ENCODE measurements at regions not wholly inside any gene's neighbourhood (a gene's known extent, or its start where the extent isn't known, plus 50 kb on each side); places are given as distances from the start of the nearest gene placed in this dataset.
A peak's percentile ranks its signal among the peaks of the same experiment; 100 is the strongest.

DNA sequence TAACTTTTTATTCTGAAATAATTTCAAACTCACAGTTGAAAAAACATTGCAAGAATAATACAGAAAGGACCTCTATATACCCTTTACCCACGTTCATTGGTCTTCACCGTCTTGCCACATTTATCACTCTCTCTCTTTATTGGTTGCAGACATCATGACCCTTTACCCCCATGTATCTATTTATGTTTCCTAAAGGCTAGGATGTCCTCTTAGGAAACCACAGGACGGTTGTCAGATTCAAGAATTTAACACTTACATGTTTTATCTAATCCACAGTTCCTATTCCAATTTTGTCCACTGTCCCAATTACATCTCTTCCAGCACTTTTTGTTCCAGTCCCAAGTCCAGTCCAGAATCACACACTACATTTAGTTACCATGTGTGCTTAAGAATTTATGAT lies 67.6 kb upstream of the FGFR2 start:
- Histone ChIP-seq H4K20me1 (ENCODE audit: insufficient read depth) (no peaks in the 10 kb centered on the region), H3K79me2 (ENCODE audit: insufficient read depth, low read depth) (no peaks in the 10 kb centered on the region), H3K4me2 (no peak overlapping the region), H3K9ac (no peak overlapping the region), H3K4me1 (ENCODE audit: low read depth, poor library complexity, severe bottlenecking) (peaks cover 7% of the 10 kb centered on the region), H2AFZ (ENCODE audit: low read depth) (no peak overlapping the region), H3K4me3 (IDR thresholded peaks at IDR 0.05; ENCODE audit: insufficient read depth, low read depth, low read length) (no peak overlapping the region), H3K27ac (no peak overlapping the region), H3K36me3 (ENCODE audit: insufficient read depth) (no peaks in the 10 kb centered on the region), H3K27me3 (ENCODE audit: insufficient read depth, low read depth) (no peaks in the 10 kb centered on the region)
- TF ChIP-seq, protein P1, sequence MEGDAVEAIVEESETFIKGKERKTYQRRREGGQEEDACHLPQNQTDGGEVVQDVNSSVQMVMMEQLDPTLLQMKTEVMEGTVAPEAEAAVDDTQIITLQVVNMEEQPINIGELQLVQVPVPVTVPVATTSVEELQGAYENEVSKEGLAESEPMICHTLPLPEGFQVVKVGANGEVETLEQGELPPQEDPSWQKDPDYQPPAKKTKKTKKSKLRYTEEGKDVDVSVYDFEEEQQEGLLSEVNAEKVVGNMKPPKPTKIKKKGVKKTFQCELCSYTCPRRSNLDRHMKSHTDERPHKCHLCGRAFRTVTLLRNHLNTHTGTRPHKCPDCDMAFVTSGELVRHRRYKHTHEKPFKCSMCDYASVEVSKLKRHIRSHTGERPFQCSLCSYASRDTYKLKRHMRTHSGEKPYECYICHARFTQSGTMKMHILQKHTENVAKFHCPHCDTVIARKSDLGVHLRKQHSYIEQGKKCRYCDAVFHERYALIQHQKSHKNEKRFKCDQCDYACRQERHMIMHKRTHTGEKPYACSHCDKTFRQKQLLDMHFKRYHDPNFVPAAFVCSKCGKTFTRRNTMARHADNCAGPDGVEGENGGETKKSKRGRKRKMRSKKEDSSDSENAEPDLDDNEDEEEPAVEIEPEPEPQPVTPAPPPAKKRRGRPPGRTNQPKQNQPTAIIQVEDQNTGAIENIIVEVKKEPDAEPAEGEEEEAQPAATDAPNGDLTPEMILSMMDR (conservative IDR thresholded peaks at IDR 0.05; ENCODE audit: low read depth, low read length) = no peak

DNA sequence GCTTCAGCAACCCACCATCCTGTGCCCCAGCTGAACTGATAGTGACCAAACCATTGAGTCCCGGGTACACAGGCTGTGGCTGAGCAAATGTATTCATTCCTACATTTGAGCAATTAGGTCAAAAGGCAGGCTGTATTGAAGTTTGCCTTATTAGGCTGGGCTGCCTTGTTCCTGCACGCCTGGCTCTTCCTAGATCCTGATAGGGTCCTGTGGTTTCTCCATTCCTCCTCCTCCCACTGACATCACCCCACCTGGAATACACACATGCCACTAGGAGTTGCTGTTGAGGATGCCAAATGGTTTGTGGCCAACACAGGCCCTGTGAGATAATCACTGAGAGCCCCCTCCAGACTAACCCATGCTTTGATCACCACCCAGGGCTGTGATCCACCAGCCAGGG lies 66.4 kb upstream of the FGFR2 start:
- Histone ChIP-seq H3K27me3 (ENCODE audit: insufficient read depth, low read depth) (no peaks in the 10 kb centered on the region), H2AFZ (ENCODE audit: low read depth) (no peak overlapping the region), H3K79me2 (ENCODE audit: insufficient read depth, low read depth) (no peaks in the 10 kb centered on the region), H3K36me3 (ENCODE audit: insufficient read depth) (no peaks in the 10 kb centered on the region), H3K4me1 (ENCODE audit: low read depth, poor library complexity, severe bottlenecking) (peaks cover 7% of the 10 kb centered on the region), H3K4me3 (IDR thresholded peaks at IDR 0.05; ENCODE audit: insufficient read depth, low read depth, low read length) (no peak overlapping the region), H4K20me1 (ENCODE audit: insufficient read depth) (no peaks in the 10 kb centered on the region), H3K9ac (no peak overlapping the region), H3K27ac (no peak overlapping the region), H3K4me2 (no peak overlapping the region)
- TF ChIP-seq, protein P1 (conservative IDR thresholded peaks at IDR 0.05; ENCODE audit: low read depth, low read length) = no peak

DNA sequence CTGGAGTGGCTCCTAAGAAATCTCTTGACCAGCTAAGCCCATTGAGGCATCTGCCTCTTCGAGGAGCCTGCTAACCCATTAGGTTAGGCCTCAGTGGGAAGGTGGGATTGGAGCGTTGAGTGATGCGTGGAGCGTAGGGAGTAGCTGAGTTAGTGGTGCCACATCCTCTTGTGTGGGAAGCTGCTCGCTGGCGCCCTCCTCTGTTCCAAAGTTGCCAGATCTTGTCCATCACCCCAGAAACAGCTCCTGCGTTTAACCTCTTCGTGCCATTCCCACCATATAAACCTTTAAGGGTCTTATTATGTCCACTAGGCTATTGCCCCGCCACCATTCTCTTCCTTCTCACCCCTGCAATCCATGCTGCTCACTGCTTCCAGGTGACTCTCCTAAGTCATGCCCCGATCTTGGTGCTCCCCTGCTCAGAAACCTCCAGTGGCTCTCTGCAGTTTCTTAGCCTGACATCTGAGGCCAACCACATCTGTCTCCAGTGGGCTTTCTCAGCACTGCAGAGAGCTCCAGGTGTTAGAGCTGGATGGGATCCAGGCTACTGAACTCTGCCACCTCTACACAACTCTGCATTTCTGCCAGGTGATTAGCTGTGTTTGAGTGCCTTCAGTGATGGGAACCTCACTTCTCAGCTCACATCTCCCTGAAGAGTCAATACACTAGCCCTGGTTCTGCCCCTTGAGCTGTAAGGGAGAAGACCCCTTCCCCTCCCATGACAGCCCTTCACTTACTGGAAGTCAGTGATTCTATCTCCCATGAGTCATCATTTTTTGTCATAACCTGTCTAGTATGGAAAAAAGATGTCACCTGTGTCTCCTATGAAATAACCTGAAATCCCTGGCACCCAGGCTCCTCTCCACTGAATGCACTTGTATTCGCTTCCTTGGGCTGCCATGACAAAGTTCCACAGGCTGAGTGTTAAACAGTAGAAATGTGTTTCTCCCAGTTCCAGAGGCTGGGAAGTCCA lies 65.0 kb upstream of the FGFR2 start:
- H4K20me1 ChIP-seq (ENCODE audit: insufficient read depth) = no peaks in the 10 kb centered on the region
- H3K4me1 ChIP-seq (ENCODE audit: low read depth, poor library complexity, severe bottlenecking) = peaks cover 5% of the 10 kb centered on the region
- H3K27ac ChIP-seq = no peak overlapping the region
- H3K36me3 ChIP-seq (ENCODE audit: insufficient read depth) = no peaks in the 10 kb centered on the region
- no peak overlapping the region for H3K4me3 ChIP-seq (IDR thresholded peaks at IDR 0.05; ENCODE audit: insufficient read depth, low read depth, low read length)
- no peak overlapping the region for H3K9ac ChIP-seq
- no peaks in the 10 kb centered on the region for H3K27me3 ChIP-seq (ENCODE audit: insufficient read depth, low read depth)
- H3K4me2 ChIP-seq = no peak overlapping the region
- no peak overlapping the region for H2AFZ ChIP-seq (ENCODE audit: low read depth)
- TF ChIP-seq, protein P1 (conservative IDR thresholded peaks at IDR 0.05; ENCODE audit: low read depth, low read length) = peak; percentile 49; the same call in 1 of the 2 replicates
- H3K79me2 ChIP-seq (ENCODE audit: insufficient read depth, low read depth) = no peaks in the 10 kb centered on the region

DNA sequence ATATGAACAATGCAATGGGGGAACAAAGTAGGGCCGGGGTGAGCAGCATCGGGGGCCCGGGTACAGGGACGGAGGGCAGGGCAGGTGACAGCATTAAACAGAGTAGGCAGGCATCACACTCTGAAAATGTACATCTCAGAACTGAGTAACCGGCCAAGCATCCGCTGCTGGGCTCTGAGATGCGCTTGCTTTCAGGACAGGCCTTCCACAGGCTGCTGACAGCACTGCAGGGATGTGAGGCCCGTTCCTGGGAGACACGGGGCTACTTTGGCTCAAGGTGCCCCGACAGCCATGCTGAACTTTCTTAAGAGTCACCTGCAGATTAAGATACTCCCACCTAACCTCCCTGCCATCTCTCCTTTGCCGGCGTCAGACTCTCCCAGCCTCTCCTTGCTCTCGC lies 64.3 kb upstream of the FGFR2 start:
- no peaks in the 10 kb centered on the region for H4K20me1 ChIP-seq (ENCODE audit: insufficient read depth)
- H3K4me1 ChIP-seq (ENCODE audit: low read depth, poor library complexity, severe bottlenecking) = no peaks in the 10 kb centered on the region
- H3K9ac ChIP-seq = no peak overlapping the region
- H3K36me3 ChIP-seq (ENCODE audit: insufficient read depth) = no peaks in the 10 kb centered on the region
- no peak overlapping the region for H2AFZ ChIP-seq (ENCODE audit: low read depth)
- H3K4me3 ChIP-seq (IDR thresholded peaks at IDR 0.05; ENCODE audit: insufficient read depth, low read depth, low read length) = no peak overlapping the region
- no peak overlapping the region for H3K4me2 ChIP-seq
- H3K79me2 ChIP-seq (ENCODE audit: insufficient read depth, low read depth) = no peaks in the 10 kb centered on the region
- no peaks in the 10 kb centered on the region for H3K27me3 ChIP-seq (ENCODE audit: insufficient read depth, low read depth)
- TF ChIP-seq, protein P1 (conservative IDR thresholded peaks at IDR 0.05; ENCODE audit: low read depth, low read length) = no peak
- no peak overlapping the region for H3K27ac ChIP-seq

Data from KMS-11 (cell line).